ENCODE measurements at regions not wholly inside any gene's neighbourhood (a gene's known extent, or its start where the extent isn't known, plus 50 kb on each side); places are given as distances from the start of the nearest gene placed in this dataset.

DNA sequence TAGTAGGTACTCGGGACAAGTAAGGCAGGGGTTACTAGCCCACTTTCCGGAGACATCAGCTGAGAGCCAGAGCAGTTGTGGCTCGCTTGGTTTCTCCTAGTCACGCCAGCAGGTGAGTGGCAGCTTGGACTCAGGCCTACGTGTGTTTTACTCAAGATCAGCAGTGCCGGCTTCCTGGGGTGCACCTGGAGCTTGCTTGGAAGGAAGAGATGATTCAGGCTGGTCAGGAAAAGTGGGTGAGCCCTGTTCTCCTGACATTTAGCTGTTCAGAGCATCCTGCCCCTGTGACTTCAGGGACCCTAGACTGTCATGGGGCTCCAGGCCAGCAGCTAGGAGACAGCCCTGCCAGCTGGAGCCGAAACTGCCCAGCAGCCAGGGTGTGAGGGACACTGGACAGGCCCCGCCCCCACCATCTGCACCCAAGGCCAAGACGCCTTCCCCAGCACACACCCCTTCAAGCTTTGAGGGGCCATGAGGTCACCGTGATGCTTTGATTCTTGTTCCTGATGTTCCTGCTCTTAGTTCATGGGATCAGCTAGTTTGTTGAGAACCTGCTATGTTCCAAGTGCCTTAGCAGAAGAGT, 238.0 kb upstream of the CIBAR2 start:
- no peak for DNase-seq
- no peak for ATAC-seq (ENCODE audit: poor library complexity)
- intact Hi-C loops (cut with DNase I), result no loop called here

DNA sequence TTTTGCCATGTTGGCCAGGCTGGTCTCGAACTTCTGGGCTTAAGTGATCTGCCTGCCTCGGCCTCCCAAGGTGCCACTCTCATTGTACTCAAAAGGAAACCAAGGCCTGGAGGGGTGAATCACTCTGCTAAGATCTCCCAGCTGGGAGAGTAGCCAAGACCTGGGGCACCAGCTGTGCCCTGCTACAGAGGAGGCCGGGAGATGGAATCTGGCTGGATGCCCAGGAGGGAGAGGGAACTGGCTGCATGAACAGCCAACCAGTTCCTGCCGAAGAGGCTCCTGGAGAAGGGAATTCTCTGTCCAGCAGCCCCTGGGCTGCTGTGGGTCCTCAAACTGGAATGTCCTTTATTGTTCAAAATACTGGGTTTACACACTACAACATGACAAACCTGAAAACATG, 238.7 kb upstream of the CIBAR2 start:
- ATAC-seq (ENCODE audit: poor library complexity), result peak; percentile 96
- DNase-seq, result peak; percentile 89
- intact Hi-C loops (cut with DNase I), result no loop called here

DNA sequence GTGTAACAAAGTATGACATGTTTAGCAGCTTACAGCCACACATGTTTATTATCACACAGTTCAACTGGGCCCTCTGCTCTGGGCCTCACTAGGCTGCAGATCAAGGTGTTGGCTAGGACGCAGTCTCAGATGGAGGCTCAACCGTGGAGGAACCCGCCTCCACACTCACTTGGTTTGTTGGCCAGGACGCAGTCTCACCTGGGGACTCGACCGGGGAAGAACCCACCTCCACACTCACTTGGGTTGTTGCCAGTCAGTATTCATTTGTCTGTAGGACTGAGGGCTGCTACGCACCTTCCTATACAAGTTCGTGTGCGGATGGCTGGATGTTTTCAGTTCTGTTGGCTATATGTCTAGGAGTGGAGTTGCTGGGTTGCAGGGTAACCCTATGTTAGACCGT, 240.7 kb upstream of the CIBAR2 start:
- DNase-seq (no peak), ATAC-seq (ENCODE audit: poor library complexity) (no peak)
- intact Hi-C loops (cut with DNase I), result no loop called here

DNA sequence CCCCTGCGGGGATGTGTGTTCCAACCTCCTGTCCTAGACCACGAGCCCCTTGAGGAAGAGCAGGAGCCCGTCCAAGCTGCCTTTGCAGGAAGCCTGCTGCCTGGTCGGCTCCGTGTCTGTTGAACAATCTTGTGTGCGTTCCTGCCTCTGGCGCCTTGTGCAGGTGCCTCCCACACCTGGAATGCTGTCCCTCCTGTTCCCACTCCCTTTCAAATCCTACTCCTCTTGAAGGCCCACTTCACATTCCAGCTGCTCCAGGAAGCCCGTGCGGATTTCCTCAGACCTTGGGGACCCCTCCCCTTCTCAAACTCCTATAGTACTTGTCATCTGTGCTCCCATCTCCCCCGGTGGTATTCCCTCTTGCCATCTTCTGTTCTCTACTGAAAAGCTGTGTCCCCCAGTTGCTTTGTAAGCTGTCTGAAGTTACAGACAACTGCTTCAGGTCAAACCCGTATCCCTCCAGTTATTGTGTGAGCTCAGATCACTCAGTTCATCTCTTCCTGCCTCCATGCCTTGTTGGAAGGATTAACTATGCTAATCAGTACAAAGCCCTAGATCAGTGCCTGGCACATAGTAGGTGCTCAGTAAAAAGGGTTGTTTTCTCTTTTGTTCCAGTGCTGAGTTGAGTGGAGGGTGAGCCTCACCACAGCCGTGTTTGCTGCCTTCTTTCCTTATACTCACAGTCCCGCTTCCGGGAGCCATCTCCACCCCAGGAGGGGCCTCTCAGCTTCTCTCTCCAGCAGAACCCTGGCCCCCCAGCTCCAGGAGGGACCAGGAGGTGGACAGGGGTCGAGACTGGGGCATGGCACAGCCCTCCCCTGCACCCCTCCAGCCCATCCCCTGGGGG, 241.8 kb upstream of the CIBAR2 start:
- no peak for ATAC-seq (ENCODE audit: poor library complexity)
- DNase-seq, result no peak
- intact Hi-C loops (cut with DNase I), result no loop called here

DNA sequence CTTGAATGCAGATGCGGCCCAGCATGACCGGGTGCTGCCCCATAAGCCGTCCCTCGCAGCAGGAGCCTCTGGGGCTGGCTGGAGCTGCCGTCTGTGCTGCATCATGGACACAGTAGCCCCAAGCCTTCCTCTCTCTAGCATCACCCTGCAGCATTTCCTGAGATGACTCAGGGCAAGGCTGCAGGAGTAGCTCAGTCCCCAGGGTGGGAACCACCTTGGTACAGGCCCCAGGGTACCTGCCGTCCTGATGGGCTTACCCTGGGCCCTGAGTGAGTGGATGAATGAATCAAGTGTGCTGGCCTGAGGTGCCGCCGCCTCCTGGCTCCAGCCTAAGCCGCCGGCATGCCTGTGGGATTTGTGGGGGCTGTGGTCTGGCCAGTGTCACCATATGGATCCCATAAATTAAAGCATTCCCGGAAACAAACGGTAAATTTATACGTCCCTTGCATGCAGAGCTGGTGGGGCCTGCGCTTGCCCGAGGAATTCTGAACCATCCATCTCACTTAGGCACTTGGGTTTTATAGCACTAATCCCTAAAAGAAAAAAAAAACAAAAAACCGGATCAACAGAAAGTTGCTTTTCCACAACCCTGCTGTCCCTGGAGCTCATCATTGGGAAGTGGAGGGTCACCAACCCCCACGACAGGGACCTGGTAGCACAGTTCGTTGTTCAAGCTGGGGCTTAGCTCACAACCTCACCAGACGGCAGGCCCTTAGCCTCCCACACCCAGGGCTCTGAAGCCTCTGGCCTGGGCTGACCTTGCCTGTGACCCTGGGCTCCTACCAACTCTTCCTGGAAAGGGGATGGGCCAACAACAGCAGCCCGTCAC, 242.6 kb upstream of the CIBAR2 start:
- DNase-seq (no peak), ATAC-seq (ENCODE audit: poor library complexity) (no peak)

DNA sequence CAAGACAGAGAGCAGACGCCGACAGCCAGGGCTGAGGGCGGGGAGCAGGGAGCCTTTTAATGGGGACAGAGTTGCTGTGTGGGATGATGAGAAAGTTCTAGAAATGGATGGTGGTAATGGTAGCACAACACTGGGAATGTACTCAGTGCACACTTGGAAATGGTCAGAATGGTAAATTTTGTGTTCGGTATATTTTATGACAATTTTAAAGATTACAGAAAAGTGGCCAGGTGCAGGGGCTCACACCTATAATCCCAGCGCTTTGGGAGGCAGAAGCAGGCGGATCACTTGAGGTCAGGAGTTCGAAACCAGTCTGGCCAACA, 243.2 kb upstream of the CIBAR2 start:
- no peak for ATAC-seq (ENCODE audit: poor library complexity)
- peak; percentile 39 for DNase-seq
- intact Hi-C loops (cut with DNase I), result no loop called here

More for the DNA sequence above, 242.6 kb upstream of the CIBAR2 start:
- intact Hi-C loops (cut with DNase I), result no loop called here

DNA sequence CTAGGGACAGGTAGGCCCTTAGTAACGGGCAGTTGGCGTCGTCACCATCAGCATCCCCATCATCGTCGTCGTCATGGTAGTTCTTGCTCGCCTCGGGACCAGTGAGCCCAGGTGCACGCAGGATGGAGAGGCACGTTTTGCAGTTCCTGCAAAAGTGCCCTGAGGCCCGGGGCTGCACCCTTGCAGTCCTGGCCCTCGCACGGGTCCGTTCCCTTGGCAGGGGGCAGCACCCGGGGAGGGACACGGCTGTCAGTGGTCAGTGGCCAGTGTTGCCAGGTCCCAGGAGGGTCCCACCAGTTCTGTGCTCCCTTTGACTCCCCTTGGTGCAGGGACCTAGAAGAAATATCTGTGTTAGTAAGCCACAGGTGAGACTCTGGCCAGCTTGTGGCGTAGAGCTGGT, 243.9 kb upstream of the CIBAR2 start:
- DNase-seq, result peak; percentile 19
- intact Hi-C loops (cut with DNase I), result no loop called here
- no peak for ATAC-seq (ENCODE audit: poor library complexity)

DNA sequence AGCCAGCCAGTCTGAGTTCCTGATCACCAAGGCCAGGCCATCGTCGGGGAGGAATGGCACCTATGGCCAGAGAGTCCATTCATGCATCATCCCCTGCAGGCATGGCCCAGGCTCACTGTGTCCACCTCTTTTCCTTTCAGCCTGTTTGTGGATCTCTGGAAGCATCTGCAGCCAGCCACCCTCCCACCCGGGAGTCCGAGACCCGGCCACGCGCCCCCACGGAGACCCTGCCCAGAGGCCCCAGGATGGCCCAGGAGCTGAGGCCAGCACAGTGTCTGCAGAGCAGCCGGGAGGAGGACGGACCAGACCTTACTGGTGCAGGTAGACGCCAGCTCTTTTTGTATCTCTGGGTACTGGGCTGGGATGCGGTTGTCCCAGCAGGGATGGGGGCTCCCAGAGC, 245.1 kb upstream of the CIBAR2 start:
- ATAC-seq (ENCODE audit: poor library complexity), result no peak
- intact Hi-C loops (cut with DNase I), result no loop called here

DNA sequence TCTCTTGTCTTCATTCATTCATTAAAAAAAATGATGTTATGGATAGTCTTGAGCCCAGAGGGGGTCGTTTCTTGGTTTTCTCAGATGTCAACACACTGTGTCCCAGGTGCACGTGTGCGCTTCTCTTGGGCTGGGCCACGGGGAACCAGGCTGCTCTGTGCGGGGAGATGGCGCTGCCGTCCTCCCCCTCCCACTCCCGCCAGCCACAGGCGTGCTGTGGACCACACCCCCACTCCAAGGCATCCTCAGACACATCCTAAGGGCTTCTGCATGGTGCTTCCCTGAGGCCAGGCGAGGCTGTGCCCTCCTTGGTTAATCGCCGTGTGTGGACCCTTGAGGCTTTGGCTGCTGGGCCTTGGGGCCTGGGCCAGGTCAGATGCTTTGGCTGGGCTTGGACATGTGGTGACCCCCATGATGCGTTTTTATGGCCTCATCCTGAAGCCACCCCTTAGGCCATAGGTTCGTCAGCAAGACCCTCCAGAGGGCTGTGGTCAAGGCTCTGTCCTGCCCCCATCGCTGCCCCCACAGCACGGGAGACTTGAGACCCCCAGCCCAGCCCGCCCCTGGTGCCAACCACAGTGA, 245.7 kb upstream of the CIBAR2 start:
- intact Hi-C loops (cut with DNase I), result no loop called here

More for the DNA sequence above, 245.1 kb upstream of the CIBAR2 start:
- DNase-seq, result peak; percentile 30

DNA sequence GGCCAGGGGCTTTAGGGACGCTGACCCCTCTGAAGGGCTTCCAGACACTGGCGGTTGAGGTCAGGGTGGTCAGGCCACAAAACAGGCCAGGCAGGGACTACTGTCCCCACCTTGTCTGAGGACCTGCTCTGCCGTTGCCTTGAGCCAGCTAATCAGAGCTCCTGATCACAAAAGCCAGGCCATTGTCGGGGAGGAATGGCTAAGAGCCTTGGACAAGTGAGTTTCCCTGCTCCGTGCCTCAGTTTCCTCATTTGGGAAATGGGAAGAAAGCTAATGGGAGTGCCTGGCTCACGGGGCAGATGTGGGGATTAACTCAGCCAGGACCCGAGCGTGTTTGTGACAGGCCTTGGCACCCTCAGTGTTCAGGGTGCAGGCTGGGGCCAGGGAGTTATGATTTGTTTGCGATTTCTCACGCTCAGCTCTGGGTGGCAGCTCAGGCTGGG, 246.5 kb upstream of the CIBAR2 start:
- intact Hi-C loops (cut with DNase I), result no loop called here
- no peak for DNase-seq
- ATAC-seq (ENCODE audit: poor library complexity), result no peak

More for the DNA sequence above, 245.7 kb upstream of the CIBAR2 start:
- no peak for DNase-seq
- no peak for ATAC-seq (ENCODE audit: poor library complexity)

DNA sequence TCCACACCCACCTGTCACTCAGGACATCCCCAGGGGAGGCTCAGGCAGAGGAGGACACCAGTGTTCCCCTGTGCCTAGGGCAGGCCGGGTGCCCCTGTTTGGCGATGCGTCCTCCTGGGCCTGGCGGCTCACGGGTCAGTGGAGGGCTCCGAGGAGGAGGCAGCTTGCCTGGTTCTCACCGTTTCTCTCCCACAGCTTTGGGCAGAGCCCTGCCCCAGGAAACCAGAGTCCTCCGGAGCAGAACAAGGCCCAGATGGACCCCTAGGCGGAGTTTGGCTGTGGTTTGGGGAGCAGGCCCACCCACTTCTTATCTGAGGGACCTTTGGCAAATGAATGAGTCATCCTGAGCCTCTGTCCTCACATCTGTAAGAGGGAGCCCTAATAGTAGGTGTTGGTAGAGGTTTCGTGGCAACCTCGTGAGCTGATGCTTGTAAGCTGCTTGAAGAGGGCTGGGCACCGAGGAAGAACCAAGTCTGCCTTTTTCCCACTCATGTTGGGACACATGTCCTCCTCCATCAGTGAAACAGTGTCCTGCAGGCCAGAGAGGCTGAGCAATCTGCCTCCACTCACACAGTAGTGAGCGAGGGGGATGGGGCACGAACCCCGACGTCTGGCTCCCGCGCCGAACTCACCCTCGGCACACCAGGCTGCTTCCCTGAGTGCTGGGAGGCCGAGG, 247.0 kb upstream of the CIBAR2 start:
- intact Hi-C loops (cut with DNase I), result no loop called here
- ATAC-seq (ENCODE audit: poor library complexity), result no peak
- no peak for DNase-seq

DNA sequence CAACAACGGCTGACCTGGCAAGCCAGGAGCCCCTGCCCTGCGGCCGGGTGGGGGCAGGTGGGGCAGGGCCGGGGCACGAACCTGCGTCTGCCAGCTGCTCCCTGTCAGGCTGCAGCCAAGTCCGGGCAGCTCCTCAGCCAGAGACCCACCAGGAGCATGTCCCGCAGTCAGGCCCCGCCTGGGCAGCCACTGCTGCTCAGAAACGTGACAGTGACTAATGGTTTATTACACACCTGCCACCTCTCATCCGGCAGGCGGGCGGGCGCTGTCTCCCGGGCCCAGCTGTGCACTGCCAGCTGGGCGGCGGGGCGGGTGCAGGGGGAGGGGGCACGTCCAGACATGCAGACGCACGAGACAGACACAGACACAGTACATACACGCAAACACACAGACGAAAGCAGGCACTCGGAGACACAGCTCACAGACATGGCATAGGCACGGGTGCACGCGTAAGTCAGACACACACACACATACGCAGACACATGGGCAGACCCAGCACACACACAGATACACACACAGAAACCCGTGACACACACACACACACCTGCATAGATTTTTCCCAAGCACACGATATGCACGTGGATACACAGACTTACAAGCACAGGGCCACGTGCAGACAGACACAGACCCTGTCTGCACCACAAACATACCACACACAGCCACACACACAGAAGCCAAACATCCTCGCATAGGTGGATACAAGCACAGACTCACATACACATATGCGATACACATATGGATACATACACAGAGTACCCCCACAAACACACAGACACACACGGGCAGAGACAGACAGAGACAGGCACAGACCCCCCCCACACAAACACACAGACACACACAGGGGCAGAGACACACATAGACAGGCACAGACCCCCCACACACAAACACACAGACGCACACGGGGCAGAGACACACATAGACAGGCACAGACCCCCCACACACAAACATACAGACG, 248.3 kb upstream of the CIBAR2 start:
- intact Hi-C loops (cut with DNase I), result no loop called here
- ATAC-seq (ENCODE audit: poor library complexity), result no peak
- no peak for DNase-seq

DNA sequence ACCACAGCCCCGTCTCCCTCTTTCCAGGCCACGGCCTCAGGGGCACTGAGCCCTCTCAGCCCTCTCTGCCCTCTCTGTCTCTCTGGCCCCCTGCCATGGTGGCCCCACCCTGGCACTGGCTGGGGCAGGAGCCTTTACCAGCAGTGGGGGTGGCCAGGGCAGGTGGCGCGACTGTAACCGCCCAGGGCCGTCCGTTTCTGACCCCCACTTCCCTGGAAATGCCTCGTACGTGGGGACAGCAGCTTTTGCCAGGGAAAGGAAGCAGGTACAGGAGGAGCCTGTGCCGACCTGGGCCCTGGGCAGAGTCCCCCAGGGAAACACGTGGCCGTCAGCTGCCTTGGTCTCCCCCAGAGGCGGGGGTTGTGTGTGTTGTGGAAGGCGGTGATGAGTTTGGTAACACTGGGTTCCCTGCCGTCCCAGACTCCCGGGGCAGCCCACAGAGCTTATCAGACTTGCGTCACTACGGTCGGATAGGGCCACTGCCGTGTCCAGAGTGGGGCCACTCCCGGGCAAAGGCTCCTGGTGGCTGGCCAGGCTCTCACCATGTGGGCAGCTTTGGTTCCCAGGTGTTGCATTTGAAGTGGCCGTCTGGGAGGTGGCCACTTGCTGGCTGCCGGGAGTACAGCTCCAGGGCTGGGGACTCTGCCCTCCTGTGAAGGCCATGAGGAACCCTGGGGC, 249.3 kb upstream of the CIBAR2 start:
- intact Hi-C loops (cut with DNase I), result no loop called here
- DNase-seq, result peak; percentile 75
- ATAC-seq (ENCODE audit: poor library complexity), result peak; percentile 91

DNA sequence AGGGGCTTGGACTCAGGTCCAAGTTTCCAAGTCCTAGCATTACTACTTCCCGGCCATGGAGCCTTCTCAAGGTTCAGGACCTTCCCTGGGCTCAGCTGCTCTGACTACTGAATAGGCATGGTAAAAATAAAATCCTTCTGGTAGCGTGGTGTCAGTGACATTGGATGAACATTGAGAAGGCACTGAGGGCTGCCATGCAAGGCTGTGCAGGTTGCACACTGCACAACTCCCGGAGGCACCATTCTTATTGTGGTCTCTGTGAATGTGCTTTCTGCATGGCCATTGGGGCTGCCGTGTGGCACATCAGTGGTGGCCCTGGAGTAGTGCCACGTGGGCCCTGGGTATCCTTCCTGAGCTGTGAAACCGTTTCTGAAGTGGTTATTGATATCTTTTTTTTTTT, 250.2 kb upstream of the CIBAR2 start:
- intact Hi-C loops (cut with DNase I), result no loop called here
- no peak for DNase-seq
- no peak for ATAC-seq (ENCODE audit: poor library complexity)

DNA sequence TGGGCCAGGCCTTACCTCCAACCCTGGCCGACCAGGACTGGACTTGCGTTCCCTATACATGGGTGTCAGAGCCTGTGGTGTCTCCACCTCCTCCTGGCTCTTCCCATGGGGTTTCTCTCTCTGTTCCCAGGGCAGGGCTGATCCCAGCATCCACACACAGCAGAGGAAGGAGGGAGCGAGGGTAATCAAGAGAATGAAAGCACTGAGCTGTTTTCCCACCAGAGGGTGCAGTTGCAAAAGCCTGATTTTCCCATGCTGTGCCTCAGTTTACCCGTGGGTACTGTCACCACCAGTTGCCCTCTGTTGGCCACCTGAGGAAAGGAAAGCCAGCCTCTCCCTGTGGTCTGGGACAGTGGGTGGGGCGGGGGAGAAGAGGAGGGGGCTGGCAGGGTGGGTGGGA, 249.7 kb upstream of the GSE1 start:
- ATAC-seq (ENCODE audit: poor library complexity) (no peak), DNase-seq (no peak)
- intact Hi-C loops (cut with DNase I), result no loop called here

DNA sequence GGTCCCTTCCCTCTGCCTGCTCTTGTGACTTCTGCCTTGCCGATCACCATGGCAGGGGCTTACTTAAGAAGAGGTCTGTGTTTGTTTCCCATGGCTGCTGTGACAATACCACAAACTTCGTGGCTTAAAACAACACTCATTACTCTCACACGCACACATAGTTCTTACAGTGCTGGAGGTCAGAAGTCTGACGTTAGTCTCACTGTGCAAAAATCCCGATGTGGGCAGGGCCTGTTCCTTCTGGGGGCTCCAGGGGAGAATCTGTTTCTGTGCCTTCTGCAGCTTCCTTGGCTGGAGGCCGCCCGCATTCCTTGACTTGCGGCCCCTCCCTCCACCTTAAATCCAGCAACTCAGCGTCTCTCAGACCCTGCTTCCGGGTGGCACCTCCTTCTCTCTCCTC, 249.2 kb upstream of the GSE1 start:
- ATAC-seq (ENCODE audit: poor library complexity) (no peak), DNase-seq (no peak)
- intact Hi-C loops (cut with DNase I), result no loop called here

DNA sequence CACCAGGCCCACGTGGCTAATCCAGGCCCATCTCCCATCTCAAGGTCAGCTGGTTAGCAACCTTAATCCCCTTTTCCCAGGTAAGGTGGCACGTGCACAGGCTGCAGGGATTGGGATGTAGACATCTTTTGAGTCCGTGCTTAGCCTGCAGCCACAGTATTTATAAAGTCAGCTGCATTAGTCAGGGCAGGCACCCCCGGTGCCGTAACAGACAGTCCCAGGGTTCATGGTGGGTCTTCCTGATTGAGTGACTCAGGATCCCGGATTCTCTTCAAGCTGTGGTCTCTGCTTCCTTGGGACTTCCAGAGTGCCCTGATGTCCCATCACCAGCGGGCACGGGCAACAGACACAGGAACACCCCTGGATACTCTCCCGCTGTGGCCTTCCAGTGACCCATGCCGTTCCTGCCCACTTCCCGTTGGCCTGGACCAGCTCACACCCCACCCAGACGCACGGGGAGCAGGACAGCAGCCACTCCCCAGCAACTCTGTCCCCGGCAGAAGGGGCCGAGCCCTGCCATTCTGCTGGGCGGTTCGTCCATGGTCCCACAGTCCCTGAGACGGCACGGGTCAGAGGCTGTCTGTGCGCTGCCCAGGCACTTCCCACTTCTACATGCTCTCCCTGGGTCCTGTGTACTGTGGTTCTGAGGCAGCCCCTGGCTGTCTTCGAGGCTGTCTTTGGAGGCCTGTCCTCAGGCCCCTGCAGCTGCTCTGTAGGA, 248.6 kb upstream of the GSE1 start:
- intact Hi-C loops (cut with DNase I), result no loop called here
- DNase-seq (no peak), ATAC-seq (ENCODE audit: poor library complexity) (no peak)
